Renal pelvis (tissue), 1 donor: ENCODE measurements at regions not wholly inside any gene's neighbourhood (a gene's known extent, or its start where the extent isn't known, plus 50 kb on each side); places are given as distances from the start of the nearest gene placed in this dataset.
"Not testable (repeated sequence)": the region's sequence is repeated elsewhere in the genome, so short reads cannot be mapped to it uniquely, and the experiment has no call there.

Experiments
- DNase-seq: peaks from one replicate; pipeline ENCODE4 v3.0.0-alpha.2; 2013

- DNase-seq: no peak
Measured at GRCh38 chr1:96424877-96425276, 296.7 kb upstream of the PTBP2 start.

- DNase-seq: no peak
Measured at GRCh38 chr1:96425382-96426129, 296.0 kb upstream of the PTBP2 start.

GRCh38 chr1:96427616-96428015, 294.0 kb upstream of the PTBP2 start:
- DNase-seq: no peak

- no peak for DNase-seq
Measured at GRCh38 chr1:96445302-96445701, 276.3 kb upstream of the PTBP2 start.

- peak; percentile 12 for DNase-seq
Measured at GRCh38 chr1:96464066-96464465, 257.5 kb upstream of the PTBP2 start.

GRCh38 chr1:96464522-96464921, 257.1 kb upstream of the PTBP2 start:
- DNase-seq: no peak

GRCh38 chr1:96464991-96465390, 256.6 kb upstream of the PTBP2 start:
- DNase-seq: no peak

GRCh38 chr1:96465441-96465840, 256.1 kb upstream of the PTBP2 start:
- no peak for DNase-seq

- DNase-seq: no peak
Measured at GRCh38 chr1:96466842-96467241, 254.7 kb upstream of the PTBP2 start.

GRCh38 chr1:96469726-96470125, 251.9 kb upstream of the PTBP2 start:
- DNase-seq: not testable (repeated sequence)

GRCh38 chr1:96472471-96472870, 249.1 kb upstream of the PTBP2 start:
- no peak for DNase-seq

- DNase-seq: no peak
Measured at GRCh38 chr1:96473791-96474434, 247.7 kb upstream of the PTBP2 start.

GRCh38 chr1:96474985-96475743, 246.4 kb upstream of the PTBP2 start:
- DNase-seq: no peak

- DNase-seq: no peak
Measured at GRCh38 chr1:96475903-96476302, 245.7 kb upstream of the PTBP2 start.

GRCh38 chr1:96478228-96478627, 243.4 kb upstream of the PTBP2 start:
- DNase-seq: no peak

GRCh38 chr1:96481409-96481808, 240.2 kb upstream of the PTBP2 start:
- DNase-seq: no peak

- DNase-seq: no peak
Measured at GRCh38 chr1:96482616-96483015, 239.0 kb upstream of the PTBP2 start.

GRCh38 chr1:96487394-96487793, 234.2 kb upstream of the PTBP2 start:
- DNase-seq: no peak

GRCh38 chr1:96487971-96488370, 233.6 kb upstream of the PTBP2 start:
- no peak for DNase-seq

- no peak for DNase-seq
Measured at GRCh38 chr1:96488777-96489176, 232.8 kb upstream of the PTBP2 start.

- no peak for DNase-seq
Measured at GRCh38 chr1:96492236-96492635, 229.3 kb upstream of the PTBP2 start.

GRCh38 chr1:96498744-96499340, 222.7 kb upstream of the PTBP2 start:
- DNase-seq: no peak

GRCh38 chr1:96508233-96508632, 213.4 kb upstream of the PTBP2 start:
- DNase-seq: no peak
